NCI-H2196 treated with DMSO at 0.1 percent for 48 hours (cell line): ENCODE measurements at regions not wholly inside any gene's neighbourhood (a gene's known extent, or its start where the extent isn't known, plus 50 kb on each side); places are given as distances from the start of the nearest gene placed in this dataset.
"Not testable (repeated sequence)": the region's sequence is repeated elsewhere in the genome, so short reads cannot be mapped to it uniquely, and the experiment has no call there.

ENCODE experiments used
- DNase-seq: peaks from one replicate; lab custom pipeline; 2025; ENCODE audit not compliant: unreplicated experiment; lab: John Stamatoyannopoulos, UW

DNA sequence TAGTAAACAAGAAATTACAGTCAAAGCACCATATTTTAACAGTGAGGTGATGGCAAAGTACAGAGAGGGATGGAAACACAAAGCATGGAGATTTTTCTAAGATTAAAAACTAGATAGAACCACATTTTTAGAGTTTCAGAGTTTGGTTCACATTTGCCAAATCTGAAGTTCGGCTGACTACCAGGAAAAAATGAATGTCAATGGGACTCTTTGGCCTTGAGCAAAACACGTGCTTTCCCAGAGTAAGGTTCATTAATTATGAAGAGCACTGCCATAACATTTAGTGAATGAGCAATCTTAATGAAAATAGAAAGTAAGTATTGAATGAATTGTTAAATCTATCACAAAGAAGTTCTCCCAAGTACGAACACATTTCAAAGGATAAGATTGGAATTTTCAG is 571.2 kb upstream of the VRK2 start:
- no peak for DNase-seq

DNA sequence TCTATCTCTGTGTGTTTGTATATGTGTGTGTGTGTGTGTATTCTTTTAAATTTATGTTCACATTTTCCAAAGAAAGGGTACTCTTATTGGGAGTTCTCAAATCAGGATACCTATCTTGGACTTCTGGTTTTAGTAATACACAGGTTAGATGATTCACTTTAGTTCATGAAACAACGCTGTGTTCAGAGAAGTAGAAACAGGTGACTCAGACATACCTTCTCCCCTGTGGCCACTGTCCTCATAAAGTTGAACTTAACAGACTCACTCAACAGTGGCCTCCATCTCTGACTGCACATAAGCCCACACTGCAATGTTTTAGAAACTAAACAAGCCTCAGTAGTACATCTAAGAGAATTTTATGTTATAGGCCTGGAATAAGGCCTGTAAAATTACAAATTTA is 566.6 kb upstream of the VRK2 start:
- DNase-seq, result no peak

DNA sequence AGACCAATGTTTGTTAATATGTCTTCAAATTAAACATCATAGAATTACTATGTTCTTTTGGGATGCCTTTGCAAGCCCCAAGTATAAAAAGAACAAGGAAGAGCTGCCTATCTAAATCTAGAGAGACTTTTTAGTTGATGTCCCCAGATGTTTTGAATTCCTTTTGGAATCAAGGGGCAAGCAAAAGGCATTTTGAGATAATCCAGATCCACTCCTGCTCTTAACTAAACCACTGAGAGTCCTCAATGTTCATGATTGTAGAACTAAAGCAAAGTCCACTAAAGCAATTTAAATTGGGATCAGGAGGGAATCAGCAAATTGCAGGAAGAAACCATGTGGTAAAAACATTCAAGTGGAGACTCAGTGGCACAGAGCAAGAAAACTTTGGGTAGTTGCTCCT is 558.5 kb upstream of the VRK2 start:
- no peak for DNase-seq

DNA sequence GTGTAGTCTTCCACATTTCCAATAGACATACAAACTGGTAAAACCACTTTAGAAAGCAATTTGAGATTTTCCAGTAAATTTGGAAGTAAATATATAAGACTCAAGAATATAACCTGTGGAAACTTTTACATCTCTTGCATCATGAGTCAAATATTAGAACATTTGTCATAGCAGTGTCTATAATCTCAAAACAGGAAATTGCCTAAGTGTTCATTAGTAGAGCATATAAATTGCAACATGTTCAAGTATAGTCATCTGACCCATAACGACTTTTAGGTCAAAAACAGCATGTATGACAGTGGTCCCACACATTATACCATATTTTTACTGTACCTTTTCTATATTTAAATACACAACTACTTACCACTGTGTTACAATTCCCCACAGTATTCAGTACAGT is 555.9 kb upstream of the VRK2 start:
- no peak for DNase-seq

- DNase-seq, result no peak
Observed at GRCh38 chr2:57491213-57491612, 555.4 kb upstream of the VRK2 start.

- DNase-seq, result not testable (repeated sequence)
Observed at GRCh38 chr2:57493966-57494365, 552.6 kb upstream of the VRK2 start.

DNA sequence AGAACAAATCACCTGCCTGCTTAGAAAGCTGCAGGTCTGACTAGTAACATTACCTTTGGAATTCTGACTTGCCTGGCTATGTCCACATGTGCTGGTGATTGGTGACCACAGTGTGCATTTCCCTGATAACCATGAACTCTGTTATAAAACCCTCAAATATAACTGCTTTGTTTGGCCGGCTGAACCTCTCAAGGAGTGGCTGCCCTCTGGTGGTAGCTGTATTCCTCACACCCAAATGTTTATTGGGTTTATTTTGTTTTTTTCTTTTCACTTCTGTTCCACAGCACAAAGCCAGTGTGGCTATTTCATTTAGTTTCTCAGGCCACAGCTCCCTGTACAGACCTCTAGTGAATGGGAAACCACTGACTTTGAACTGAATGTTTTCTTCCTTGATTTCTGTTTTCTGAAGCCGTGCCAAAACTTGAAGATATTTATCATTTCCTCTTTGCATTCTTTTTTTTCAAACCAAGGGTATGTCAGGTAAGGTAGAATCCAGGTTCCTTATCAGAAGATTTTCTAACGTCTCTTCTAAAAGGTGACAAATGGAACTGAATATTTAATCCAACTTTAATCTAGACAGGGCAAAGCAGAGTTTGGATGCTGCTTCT is 549.0 kb upstream of the VRK2 start:
- DNase-seq, result no peak

DNA sequence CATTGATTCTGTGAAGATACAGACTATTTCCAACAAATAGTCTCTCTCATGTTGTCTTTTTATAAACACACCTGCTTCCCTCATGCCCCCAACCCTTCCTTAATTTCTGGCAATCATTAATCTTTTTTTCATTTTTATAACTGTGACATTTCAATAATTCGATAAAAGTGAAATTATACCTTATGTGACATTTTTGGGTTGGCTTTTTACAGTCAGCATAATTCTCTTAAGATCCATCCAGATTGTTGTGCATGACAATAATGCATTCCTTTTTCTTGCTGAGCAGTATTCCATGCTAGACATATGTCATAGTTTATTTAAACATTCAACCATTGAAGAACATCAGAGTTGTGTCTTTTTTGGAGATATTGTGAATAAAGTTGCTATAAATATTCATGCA is 541.8 kb upstream of the VRK2 start:
- no peak for DNase-seq

GRCh38 chr2:57509189-57509588 is 537.4 kb upstream of the VRK2 start:
- DNase-seq, result no peak

- DNase-seq, result no peak
Observed at GRCh38 chr2:57510704-57511103, 535.9 kb upstream of the VRK2 start.

GRCh38 chr2:57515366-57515765 is 531.2 kb upstream of the VRK2 start:
- no peak for DNase-seq

- DNase-seq, result no peak
Observed at GRCh38 chr2:57516698-57517340, 529.8 kb upstream of the VRK2 start.

GRCh38 chr2:57523304-57523703 is 523.3 kb upstream of the VRK2 start:
- no peak for DNase-seq

- no peak for DNase-seq
Observed at GRCh38 chr2:57527685-57528084, 518.9 kb upstream of the VRK2 start.

DNA sequence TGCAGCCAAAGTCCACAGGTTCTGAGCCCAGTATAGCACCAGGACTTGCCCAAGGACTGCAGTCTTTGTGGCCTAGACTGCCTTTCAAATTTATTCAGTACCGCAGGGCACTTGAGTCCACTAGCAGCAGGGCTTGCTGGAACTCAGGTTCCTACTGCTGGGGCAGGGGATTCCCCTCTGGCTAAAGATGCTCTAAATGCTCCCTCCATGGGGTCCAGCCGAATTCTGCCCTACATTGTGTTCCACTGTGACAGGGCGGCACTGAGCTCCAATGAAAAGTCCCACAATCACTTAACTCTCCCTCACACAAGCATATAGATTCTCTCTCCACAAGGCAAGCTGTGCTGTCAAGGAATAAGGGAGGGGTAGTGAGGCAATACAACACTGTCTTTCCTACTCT is 518.1 kb upstream of the VRK2 start:
- DNase-seq, result no peak

DNA sequence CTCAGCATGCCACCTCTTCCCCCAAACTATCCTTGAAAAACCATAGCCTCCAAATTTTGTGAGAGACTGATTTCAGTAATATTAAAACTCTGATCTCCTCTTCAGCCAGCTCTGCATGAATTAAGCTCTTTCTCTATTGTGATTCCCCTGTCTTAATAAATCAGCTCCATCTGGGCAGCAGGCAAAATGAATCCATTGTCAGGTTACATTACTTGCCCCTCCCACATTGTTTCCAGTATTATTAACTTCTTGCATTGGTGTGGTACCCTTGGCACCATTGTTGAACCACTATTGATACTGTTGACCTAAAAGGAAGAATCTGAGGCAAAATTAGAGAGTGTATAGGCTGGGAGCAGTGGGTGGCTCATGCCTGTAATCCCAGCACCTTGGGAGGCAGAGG is 512.2 kb upstream of the VRK2 start:
- DNase-seq, result no peak

- no peak for DNase-seq
Observed at GRCh38 chr2:57536535-57537231, 509.9 kb upstream of the VRK2 start.

- no peak for DNase-seq
Observed at GRCh38 chr2:57539761-57540160, 506.8 kb upstream of the VRK2 start.

DNA sequence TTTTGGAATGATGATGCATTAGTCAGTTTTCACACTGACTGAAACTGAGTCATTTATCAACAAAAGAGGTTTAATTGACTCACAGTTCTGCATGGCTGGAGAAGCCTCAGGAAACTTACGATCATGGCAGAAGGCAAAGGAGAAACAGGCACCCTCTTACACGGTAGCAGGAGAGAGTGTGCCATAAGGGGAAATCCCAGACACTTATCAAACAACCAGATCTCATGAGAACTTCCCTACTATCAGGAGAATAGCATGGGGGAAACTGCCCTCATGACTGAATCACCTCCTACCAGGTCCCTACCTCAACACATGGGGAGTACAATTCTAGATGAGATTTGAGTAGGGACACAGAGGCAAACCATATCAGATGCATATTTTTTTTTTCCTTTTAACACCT is 504.5 kb upstream of the VRK2 start:
- no peak for DNase-seq

DNA sequence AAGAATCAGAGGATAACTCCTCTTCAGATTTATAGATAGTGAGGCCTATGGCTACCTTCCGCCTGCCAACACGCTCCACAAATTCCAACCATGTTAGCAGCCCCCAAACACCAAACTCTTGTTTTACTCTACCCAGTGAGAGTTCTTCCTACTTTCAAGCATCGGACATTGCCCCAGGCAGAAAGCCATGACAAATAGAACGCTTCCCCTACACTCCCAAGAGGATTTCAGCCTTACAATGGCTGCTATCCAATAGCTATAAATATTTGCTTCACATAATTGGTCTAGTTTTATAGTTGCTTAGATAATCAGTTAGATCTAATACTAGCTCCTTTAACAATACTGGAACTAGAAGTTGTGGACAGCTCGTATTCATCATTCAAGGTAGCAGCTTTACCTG is 503.4 kb upstream of the VRK2 start:
- DNase-seq, result no peak

DNA sequence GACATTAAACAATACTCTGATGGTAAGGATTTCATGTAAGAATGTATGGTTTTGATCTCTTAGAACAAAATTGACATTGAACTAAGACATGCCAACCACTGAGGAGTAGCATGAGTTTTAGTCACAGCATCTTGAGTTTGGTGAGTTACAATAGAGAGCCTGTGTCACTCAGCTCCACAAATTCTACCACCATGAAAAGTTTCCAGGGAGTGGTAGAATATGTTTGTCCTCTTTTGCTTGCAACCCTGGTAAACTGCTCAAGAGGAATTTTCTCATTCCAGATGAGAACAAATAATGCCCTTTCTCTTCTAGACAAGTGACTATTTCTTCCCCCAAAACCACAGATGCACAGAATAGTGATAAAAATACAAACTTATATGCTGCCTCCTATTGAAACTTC is 502.0 kb upstream of the VRK2 start:
- no peak for DNase-seq

DNA sequence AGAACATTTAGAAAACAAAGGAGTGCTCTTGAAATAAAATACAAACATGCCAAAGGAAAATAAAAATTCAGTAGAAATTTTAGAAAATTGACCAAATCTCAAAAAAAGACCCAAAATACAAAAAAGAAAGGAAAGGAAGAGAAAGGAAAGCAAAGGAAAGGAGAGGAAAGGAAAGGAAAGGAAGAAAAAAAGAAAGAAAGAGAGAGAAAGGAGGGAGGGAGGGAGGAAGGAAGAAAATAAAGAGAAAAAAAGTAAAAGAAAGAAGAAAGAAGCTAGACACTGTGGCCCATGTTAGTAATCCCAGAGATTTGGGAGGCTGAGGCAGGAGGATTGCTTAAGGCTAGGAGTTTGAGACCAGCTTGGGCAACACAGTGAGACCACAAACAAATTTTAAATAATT is 500.1 kb upstream of the VRK2 start:
- DNase-seq, result no peak

DNA sequence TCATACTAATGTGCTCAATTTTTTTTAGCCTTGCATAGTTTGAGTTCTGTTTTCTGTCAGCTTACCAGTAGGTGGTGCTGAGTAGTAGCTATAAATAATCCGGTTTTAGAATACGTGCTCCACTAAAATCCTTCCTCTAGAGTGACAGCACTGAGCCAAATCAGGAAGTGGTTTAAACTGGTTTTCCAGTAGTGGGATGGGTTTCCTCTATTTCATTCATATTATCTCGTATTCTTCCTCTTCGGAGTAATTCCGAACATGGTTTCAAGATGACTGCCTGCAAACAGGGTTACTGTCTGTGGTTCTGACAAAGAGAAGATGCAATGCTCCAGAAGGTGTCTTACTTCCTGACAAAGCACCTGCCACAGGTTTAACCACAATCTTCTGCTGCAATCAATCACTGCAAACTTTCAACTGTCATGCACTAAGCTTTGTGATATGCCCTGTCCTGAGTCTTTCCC is 496.9 kb upstream of the VRK2 start:
- no peak for DNase-seq
